ENCODE measurements at regions not wholly inside any gene's neighbourhood (a gene's known extent, or its start where the extent isn't known, plus 50 kb on each side); places are given as distances from the start of the nearest gene placed in this dataset.
"Not testable (repeated sequence)": the region's sequence is repeated elsewhere in the genome, so short reads cannot be mapped to it uniquely, and the experiment has no call there.

DNA sequence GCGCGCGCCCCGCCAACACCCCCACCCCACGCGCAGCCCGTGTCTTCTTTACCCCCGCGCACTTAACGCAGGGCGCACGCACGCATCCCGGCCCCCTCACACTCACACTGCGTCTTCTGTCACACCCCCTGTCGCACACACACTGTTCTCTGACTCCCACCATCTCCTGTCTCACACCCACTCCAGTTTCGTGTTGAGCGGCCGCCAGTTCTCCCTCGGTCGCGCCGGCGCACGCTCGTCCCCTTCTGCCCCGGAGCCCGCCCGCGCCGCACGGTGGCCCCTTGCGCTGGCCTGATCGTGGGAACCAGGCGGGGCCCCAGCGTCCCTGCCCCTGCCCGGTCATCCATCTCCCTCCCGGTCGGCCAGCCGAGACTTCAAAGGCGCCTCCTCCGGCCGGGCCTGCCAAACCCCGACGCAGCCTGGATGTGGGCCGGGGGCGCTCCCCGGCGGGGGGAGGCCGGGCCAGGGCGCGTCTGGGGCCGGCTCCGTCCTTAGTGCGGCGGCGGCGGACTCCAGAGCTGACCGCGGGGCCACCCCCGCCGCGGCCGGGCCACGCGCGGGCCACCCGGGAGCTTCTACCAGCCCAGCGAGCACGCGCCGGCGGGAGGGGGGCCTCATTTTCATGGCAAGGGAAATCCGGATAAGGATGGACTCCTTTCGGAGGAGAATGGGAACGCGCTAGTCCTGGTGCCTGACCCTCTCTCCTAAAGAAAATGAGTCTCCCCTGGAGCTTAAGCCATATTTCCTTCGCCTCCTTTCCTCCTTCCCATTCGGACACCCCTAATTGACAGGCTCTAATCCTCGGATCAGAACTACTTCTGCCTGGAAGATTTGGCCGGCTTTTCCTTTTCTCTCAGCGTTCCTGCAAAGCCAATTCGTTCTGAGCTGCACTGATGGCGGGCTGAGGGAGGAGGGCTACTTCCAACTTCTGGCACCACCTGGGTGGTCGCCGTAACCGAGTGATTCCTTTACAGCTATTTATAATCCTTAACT is 82.0 kb upstream of the HMGA2 start:
- TF ChIP-seq, protein P1, sequence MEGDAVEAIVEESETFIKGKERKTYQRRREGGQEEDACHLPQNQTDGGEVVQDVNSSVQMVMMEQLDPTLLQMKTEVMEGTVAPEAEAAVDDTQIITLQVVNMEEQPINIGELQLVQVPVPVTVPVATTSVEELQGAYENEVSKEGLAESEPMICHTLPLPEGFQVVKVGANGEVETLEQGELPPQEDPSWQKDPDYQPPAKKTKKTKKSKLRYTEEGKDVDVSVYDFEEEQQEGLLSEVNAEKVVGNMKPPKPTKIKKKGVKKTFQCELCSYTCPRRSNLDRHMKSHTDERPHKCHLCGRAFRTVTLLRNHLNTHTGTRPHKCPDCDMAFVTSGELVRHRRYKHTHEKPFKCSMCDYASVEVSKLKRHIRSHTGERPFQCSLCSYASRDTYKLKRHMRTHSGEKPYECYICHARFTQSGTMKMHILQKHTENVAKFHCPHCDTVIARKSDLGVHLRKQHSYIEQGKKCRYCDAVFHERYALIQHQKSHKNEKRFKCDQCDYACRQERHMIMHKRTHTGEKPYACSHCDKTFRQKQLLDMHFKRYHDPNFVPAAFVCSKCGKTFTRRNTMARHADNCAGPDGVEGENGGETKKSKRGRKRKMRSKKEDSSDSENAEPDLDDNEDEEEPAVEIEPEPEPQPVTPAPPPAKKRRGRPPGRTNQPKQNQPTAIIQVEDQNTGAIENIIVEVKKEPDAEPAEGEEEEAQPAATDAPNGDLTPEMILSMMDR (IDR thresholded peaks at IDR 0.05; ENCODE audit: control extremely low read depth, extremely low read depth, low read depth, missing control alignments) = no peak
- ChIA-PET POLR2A (no interaction called here), CTCF (interaction anchor here (0.9 to 1.6 kb wide), 7 partner anchors 9 to 43 kb away, joined by 3 to 5 read pairs (median 4); no protein-coding TSS in a partner anchor)
- DNase-seq (ENCODE audit: extremely low spot score) = peak; percentile 61

DNA sequence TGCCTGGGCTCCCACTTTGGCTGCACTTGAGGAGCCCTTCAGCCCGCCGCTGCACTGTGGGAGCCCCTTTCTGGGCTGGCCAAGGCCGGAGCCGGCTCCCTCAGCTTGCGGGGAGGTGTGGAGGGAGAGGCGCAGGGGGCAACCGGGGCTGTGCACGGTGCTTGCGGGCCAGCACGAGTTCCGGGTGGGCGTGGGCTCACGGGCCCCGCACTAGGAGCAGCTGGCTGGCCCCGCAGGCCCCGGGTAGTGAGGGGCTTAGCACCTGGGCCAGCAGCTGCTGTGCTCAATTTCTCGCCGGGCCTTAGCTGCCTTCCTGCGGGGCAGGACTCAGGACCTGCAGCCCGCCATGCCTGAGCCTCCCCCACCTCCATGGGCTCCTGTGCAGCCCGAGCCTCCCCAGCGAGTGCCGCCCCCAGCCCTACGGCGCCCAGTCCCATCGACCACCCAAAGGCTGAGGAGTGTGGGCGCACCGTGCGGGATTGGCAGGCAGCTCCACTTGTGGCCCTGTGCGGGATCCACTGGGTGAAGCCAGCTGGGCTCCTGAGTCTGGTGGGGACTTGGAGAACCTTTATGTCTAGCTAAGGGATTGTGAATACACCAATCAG is 79.9 kb upstream of the HMGA2 start:
- DNase-seq (ENCODE audit: extremely low spot score); POLR2A ChIA-PET: not testable (repeated sequence)
- CTCF ChIA-PET = interaction anchor here (1.0 to 1.8 kb wide), 3 partner anchors 9 to 188 kb away, joined by 3 to 9 read pairs (median 3); no protein-coding TSS in a partner anchor

DNA sequence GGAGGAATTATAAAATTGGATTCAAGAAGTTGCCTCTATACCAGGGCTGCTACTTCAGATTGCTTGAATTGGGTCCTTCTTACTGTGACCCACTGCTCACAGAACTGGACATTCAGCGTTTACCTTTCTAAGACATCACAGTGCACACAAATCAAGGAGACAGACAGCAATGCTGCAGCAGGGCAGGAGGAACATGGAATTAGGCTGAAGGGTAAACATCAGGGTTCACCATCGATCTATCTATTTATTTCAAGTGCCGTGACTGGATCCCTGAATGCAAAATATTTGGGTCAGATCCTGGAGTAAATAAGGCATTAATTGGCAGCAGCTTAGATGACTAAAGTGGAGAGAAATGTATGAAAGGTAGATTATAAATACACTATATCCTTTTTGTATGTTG is 76.9 kb upstream of the HMGA2 start:
- ChIA-PET POLR2A (no interaction called here), CTCF (no interaction called here)
- TF ChIP-seq, protein P1 (IDR thresholded peaks at IDR 0.05; ENCODE audit: control extremely low read depth, extremely low read depth, low read depth, missing control alignments) = no peak
- DNase-seq (ENCODE audit: extremely low spot score) = no peak

DNA sequence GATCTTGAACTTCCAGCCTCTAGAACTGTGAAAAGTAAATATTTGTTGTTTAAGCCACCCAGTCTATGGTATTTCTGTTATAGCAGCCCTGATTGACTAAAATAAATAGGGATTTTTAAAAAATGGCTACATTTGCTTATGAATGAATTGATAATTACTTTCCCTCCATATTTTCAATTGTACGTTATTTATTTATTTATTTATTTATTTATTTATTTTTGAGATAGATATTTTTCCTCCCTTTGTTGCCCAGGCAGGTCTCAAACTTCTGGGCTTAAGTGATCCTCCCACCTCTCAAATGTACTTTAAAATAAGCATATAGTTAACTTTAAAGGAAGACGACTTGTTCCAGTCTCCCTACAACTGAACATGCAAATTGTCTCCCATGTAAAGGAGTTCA is 76.0 kb upstream of the HMGA2 start:
- TF ChIP-seq, protein P1 (IDR thresholded peaks at IDR 0.05; ENCODE audit: control extremely low read depth, extremely low read depth, low read depth, missing control alignments) = no peak
- CTCF ChIA-PET = no interaction called here
- no peak for DNase-seq (ENCODE audit: extremely low spot score)
- POLR2A ChIA-PET = no interaction called here

DNA sequence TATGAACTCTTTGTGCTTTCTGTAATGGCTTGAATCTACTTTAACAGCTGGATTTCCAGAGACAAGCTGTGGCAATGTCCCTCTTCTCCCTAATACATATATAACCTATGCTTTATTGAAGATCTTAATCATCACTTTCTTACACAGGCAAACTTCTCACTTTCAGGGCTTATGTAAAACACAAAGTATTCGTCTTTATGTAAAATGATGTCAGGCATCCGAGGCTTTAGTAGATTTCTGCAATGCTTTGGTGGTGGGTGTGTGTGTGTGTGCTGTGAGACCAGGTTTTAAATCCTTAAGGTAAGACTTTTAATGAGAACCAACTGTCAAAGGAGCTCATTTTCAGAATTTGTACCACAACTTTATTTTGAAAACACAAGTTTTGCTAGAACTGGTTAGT is 70.0 kb upstream of the HMGA2 start:
- ChIA-PET CTCF (interaction anchor here (0.8 to 1.5 kb wide), 4 partner anchors 10 to 37 kb away, joined by 3 to 4 read pairs (median 4); no protein-coding TSS in a partner anchor), POLR2A (interaction anchor here (0.6 kb wide), 1 partner anchor 13 kb away, joined by 3 read pairs; no protein-coding TSS in a partner anchor)
- no peak for DNase-seq (ENCODE audit: extremely low spot score)
- TF ChIP-seq, protein P1 (IDR thresholded peaks at IDR 0.05; ENCODE audit: control extremely low read depth, extremely low read depth, low read depth, missing control alignments) = no peak

DNA sequence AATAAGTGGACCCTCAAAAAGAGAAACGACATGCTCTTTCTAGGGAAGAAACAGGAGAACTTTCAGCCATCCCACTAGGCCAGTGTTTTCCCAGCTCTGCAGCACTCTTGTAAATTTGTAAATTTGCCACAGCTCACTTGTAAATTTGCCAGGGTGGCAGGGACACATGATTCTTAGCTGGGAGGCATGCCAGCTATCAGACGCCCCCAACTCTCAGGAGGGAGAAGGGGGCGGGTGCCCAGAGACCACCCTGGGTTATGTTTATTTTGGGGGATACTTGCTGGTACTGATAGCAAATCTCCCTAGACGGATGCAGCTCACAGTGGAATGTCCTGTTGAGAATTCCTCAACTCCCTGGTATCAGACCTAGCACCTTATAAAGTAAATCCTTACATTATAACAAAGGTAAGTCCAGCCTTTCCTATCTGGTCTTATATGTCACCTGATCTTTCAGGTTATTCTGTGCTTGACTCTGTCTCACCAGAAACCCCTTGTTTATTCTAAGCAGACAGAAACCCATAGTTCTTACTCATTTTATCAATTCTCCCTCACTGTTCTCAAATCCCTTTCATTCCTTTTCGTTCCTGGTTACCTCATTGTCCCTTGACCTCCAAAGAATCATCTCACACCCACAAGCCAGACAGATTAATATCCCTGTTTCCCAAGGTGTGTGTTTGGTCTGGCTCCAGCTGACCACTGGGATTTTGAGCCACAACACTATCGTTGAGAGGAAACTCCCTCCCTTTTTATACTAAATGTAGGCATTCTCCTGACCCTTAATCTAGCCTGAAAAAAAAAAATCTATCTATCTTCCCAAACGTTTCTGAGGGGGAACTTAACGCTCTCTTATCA is 69.3 kb upstream of the HMGA2 start:
- ChIA-PET POLR2A (interaction anchor here (0.6 kb wide), 1 partner anchor 14 kb away, joined by 3 read pairs; no protein-coding TSS in a partner anchor), CTCF (interaction anchor here (0.8 to 1.5 kb wide), 5 partner anchors 10 to 37 kb away, joined by 3 to 4 read pairs (median 4); no protein-coding TSS in a partner anchor)
- TF ChIP-seq, protein P1 (IDR thresholded peaks at IDR 0.05; ENCODE audit: control extremely low read depth, extremely low read depth, low read depth, missing control alignments) = no peak
- no peak for DNase-seq (ENCODE audit: extremely low spot score)

Data from GM10248 (cell line).